Mammary epithelial cell (primary cell): ENCODE measurements at regions not wholly inside any gene's neighbourhood (a gene's known extent, or its start where the extent isn't known, plus 50 kb on each side); places are given as distances from the start of the nearest gene placed in this dataset.

Experiments used
- EZH2 ChIP-seq: IDR thresholded peaks from 2 replicates; pipeline ENCODE4 v1.6.1; 2012; ENCODE audit warnings: low read length, inconsistent platforms, borderline replicate concordance
- TF ChIP-seq, protein P1 (sequence below), 2 donors: IDR thresholded peaks in 1 of 2; conservative IDR thresholded peaks in 1 of 2; 2 replicates each; pipeline ENCODE4 v1.5.1; 2011 to 2012; ENCODE audit warnings: inconsistent platforms in 2 of 2, low read length in 2 of 2, mild to moderate bottlenecking in 2 of 2, control low read depth in 1 of 2, low read depth in 1 of 2; ENCODE audit not compliant: insufficient read depth in 1 of 2; ENCODE audit errors: extremely low read depth in 1 of 2

DNA sequence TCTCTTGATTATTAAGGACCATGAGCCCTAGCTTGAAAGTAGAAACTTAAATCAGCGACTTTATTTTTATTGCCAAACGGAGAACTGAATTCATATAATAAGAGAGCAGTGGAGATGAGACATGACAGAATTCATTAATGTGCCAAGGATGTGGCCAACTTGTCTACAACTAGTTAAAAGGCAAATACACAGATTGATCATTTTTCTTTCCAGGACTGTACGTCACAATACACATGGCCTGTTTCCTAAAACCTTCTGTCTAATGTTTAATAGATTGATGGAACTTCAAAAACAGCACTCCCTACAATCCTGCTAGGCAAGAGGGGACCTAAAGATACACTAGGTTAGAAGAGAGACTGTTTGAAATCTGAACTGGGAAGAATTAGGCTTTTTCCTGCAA is 647.8 kb downstream of the SATB2 start:
- TF ChIP-seq, protein P1, sequence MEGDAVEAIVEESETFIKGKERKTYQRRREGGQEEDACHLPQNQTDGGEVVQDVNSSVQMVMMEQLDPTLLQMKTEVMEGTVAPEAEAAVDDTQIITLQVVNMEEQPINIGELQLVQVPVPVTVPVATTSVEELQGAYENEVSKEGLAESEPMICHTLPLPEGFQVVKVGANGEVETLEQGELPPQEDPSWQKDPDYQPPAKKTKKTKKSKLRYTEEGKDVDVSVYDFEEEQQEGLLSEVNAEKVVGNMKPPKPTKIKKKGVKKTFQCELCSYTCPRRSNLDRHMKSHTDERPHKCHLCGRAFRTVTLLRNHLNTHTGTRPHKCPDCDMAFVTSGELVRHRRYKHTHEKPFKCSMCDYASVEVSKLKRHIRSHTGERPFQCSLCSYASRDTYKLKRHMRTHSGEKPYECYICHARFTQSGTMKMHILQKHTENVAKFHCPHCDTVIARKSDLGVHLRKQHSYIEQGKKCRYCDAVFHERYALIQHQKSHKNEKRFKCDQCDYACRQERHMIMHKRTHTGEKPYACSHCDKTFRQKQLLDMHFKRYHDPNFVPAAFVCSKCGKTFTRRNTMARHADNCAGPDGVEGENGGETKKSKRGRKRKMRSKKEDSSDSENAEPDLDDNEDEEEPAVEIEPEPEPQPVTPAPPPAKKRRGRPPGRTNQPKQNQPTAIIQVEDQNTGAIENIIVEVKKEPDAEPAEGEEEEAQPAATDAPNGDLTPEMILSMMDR (conservative IDR thresholded peaks at IDR 0.05 in 1 of 2, IDR thresholded peaks at IDR 0.05 in 1 of 2; ENCODE audit: extremely low read depth in 1 of 2, insufficient read depth in 1 of 2, low read depth in 1 of 2, low read length in 2 of 2): no peak
- no peak for TF ChIP-seq EZH2
